Vagina (tissue), 2 donors: ENCODE measurements at regions not wholly inside any gene's neighbourhood (a gene's known extent, or its start where the extent isn't known, plus 50 kb on each side); places are given as distances from the start of the nearest gene placed in this dataset.
A peak's percentile ranks its signal among the peaks of the same experiment; 100 is the strongest.

Experiments used
- DNase-seq, 2 donors: peaks; one replicate each; pipeline ENCODE4 v3.0.0-alpha.2; 2017; ENCODE audit errors: extremely low spot score in 2 of 2
- H3K27ac ChIP-seq: fragments of 200-600 bp; sonication (generic); one replicate; pipeline ENCODE4 v1.5.1; 2019
- H3K27me3 ChIP-seq: fragments of 200-600 bp; sonication (generic); one replicate; pipeline ENCODE4 v1.5.1; 2019
- H3K36me3 ChIP-seq, 2 donors: fragments of 200-600 bp; sonication (generic); one replicate each; pipeline ENCODE4 v1.5.1; 2017 to 2019
- H3K4me1 ChIP-seq: fragments of 200-600 bp; sonication (generic); one replicate; pipeline ENCODE4 v1.5.1; 2019
- H3K4me3 ChIP-seq, 2 donors: fragments of 200-600 bp; sonication (generic); 1 replicate in 1 of 2; 2 replicates in 1 of 2; pipeline ENCODE4 v1.5.1; 2016 to 2019
- H3K9me3 ChIP-seq: fragments of 200-600 bp; sonication (generic); one replicate; pipeline ENCODE4 v1.5.1; 2019
- CTCF ChIP-seq, 3 experiments: fragments of 450-650 bp in 2 of 3; fragments of 200-600 bp in 1 of 3; sonication (generic) in 1 of 3; IDR thresholded peaks; one replicate each; pipeline ENCODE4 v1.5.1; 2017 to 2019; ENCODE audit warnings: antibody characterized with exemption in 3 of 3, mild to moderate bottlenecking in 2 of 3, moderate library complexity in 2 of 3
- POLR2A ChIP-seq, 2 donors: fragments of 450-650 bp; IDR thresholded peaks; one replicate each; pipeline ENCODE4 v1.6.1; 2017; ENCODE audit warnings: antibody characterized with exemption in 2 of 2, mild to moderate bottlenecking in 2 of 2, moderate library complexity in 2 of 2
- POLR2AphosphoS5 ChIP-seq, 2 donors: sonication (generic); formaldehyde crosslinking; IDR thresholded peaks; one replicate each; pipeline ENCODE4 v1.9.0; 2017; ENCODE audit warnings: antibody characterized with exemption in 2 of 2, mild to moderate bottlenecking in 2 of 2, low read depth in 1 of 2; ENCODE audit not compliant: insufficient read depth in 1 of 2
- intact Hi-C: fragments of 100-400 bp; cut with DNase I; formaldehyde crosslinking; loops from one replicate; pipeline ENCODE4 v1.15.1; 2023

- H3K27me3 ChIP-seq = no peaks in the 10 kb centered on the region
- DNase-seq = no peak
- no peaks in the 10 kb centered on the region for H3K36me3 ChIP-seq
- no peak overlapping the region for H3K27ac ChIP-seq
- TF ChIP-seq POLR2A (IDR thresholded peaks at IDR 0.05) = no peak
- no peak for TF ChIP-seq CTCF (IDR thresholded peaks at IDR 0.05)
- TF ChIP-seq POLR2AphosphoS5 (IDR thresholded peaks at IDR 0.05; ENCODE audit: insufficient read depth in 1 of 2, low read depth in 1 of 2) = no peak
- no peaks in the 10 kb centered on the region for H3K9me3 ChIP-seq
- no peaks in the 10 kb centered on the region for H3K4me1 ChIP-seq
- intact Hi-C loops = no loop called here
- no peak overlapping the region for H3K4me3 ChIP-seq
Observed at GRCh38 chr1:91162613-91163012, 140.8 kb upstream of the ZNF644 start.

- H3K4me3 ChIP-seq = no peak overlapping the region
- H3K27me3 ChIP-seq = no peaks in the 10 kb centered on the region
- no peaks in the 10 kb centered on the region for H3K9me3 ChIP-seq
- H3K36me3 ChIP-seq = no peaks in the 10 kb centered on the region
- H3K4me1 ChIP-seq = no peaks in the 10 kb centered on the region
- TF ChIP-seq POLR2AphosphoS5 (IDR thresholded peaks at IDR 0.05; ENCODE audit: insufficient read depth in 1 of 2, low read depth in 1 of 2) = no peak
- no peak for TF ChIP-seq POLR2A (IDR thresholded peaks at IDR 0.05)
- no peak for TF ChIP-seq CTCF (IDR thresholded peaks at IDR 0.05)
- DNase-seq = no peak
- intact Hi-C loops = no loop called here
- no peak overlapping the region for H3K27ac ChIP-seq
Observed at GRCh38 chr1:91161749-91162148, 139.9 kb upstream of the ZNF644 start.

GRCh38 chr1:91161166-91161565, 139.3 kb upstream of the ZNF644 start:
- H3K27ac ChIP-seq = no peak overlapping the region
- no peaks in the 10 kb centered on the region for H3K4me1 ChIP-seq
- no peaks in the 10 kb centered on the region for H3K36me3 ChIP-seq
- intact Hi-C loops = no loop called here
- no peaks in the 10 kb centered on the region for H3K9me3 ChIP-seq
- H3K27me3 ChIP-seq = no peaks in the 10 kb centered on the region
- TF ChIP-seq CTCF (IDR thresholded peaks at IDR 0.05) (no peak), POLR2AphosphoS5 (IDR thresholded peaks at IDR 0.05; ENCODE audit: insufficient read depth in 1 of 2, low read depth in 1 of 2) (no peak), POLR2A (IDR thresholded peaks at IDR 0.05) (no peak)
- H3K4me3 ChIP-seq = no peak overlapping the region
- peak in 1 of 2 donors; percentile 42 for DNase-seq

GRCh38 chr1:91160363-91161075, 138.7 kb upstream of the ZNF644 start:
- intact Hi-C loops = no loop called here
- peak in 1 of 2 donors; percentile 71 for DNase-seq

More at GRCh38 chr1:91160363-91161075, 138.7 kb upstream of the ZNF644 start:
- Histone ChIP-seq H3K4me1 (no peaks in the 10 kb centered on the region), H3K27me3 (no peaks in the 10 kb centered on the region), H3K4me3 (no peak overlapping the region), H3K36me3 (no peaks in the 10 kb centered on the region), H3K27ac (no peak overlapping the region), H3K9me3 (no peaks in the 10 kb centered on the region)
- TF ChIP-seq POLR2AphosphoS5 (IDR thresholded peaks at IDR 0.05; ENCODE audit: insufficient read depth in 1 of 2, low read depth in 1 of 2) (no peak), POLR2A (IDR thresholded peaks at IDR 0.05) (no peak), CTCF (IDR thresholded peaks at IDR 0.05) (no peak)
